ENCODE measurements at regions not wholly inside any gene's neighbourhood (a gene's known extent, or its start where the extent isn't known, plus 50 kb on each side); places are given as distances from the start of the nearest gene placed in this dataset.

GRCh38 chr11:45537614-45538013 lies 127.8 kb downstream of the CHST1 start:
- no peak for TF ChIP-seq POLR2A (IDR thresholded peaks at IDR 0.05)
- TF ChIP-seq CTCF (IDR thresholded peaks at IDR 0.05), result no peak
